ENCODE measurements at regions not wholly inside any gene's neighbourhood (a gene's known extent, or its start where the extent isn't known, plus 50 kb on each side); places are given as distances from the start of the nearest gene placed in this dataset.

- intact Hi-C loops (cut with micrococcal nuclease) (no loop called here), dilution Hi-C loops (cut with MboI; ENCODE audit: extremely low pct_ligation_motif_present, low sequenced_read_pairs) (no loop called here)
Observed at GRCh38 chr5:4855036-4855435, 285.1 kb upstream of the ADAMTS16 start.

GRCh38 chr5:4855880-4856279, 284.2 kb upstream of the ADAMTS16 start:
- intact Hi-C loops (cut with micrococcal nuclease): no loop called here
- no peak for DNase-seq (ENCODE audit: low read depth, low spot score)
- Histone ChIP-seq H3K27ac (ENCODE audit: insufficient read depth, low read depth, low read length) (no peak overlapping the region), H3K9me3 (replicated peaks; ENCODE audit: control insufficient read depth, insufficient read depth, low read length) (peaks cover 3% of the 10 kb centered on the region), H3K4me2 (ENCODE audit: insufficient read depth, low read length) (no peak overlapping the region), H3K79me2 (ENCODE audit: control insufficient read depth, insufficient read depth, low read length) (no peaks in the 10 kb centered on the region), H3K4me1 (ENCODE audit: control insufficient read depth, extremely low read depth, insufficient read depth, low read length) (no peaks in the 10 kb centered on the region), H3K9me1 (replicated peaks; ENCODE audit: control insufficient read depth, extremely low read depth, insufficient read depth, low read length) (no peaks in the 10 kb centered on the region), H3K27me3 (ENCODE audit: control insufficient read depth in 2 of 2, insufficient read depth in 2 of 2, low read length in 2 of 2) (no peaks in the 10 kb centered on the region), H4K20me1 (replicated peaks; ENCODE audit: control insufficient read depth, extremely low read depth, insufficient read depth, low read length) (no peaks in the 10 kb centered on the region), H3K4me3 (replicated peaks in 1 of 3; ENCODE audit: insufficient read depth in 1 of 3, low read depth in 1 of 3, low read length in 3 of 3) (no peak overlapping the region), H2AFZ (ENCODE audit: low read depth, low read length) (no peak overlapping the region), H3K9ac (replicated peaks; ENCODE audit: extremely low read depth, insufficient read depth, low read length) (no peak overlapping the region), H3K36me3 (ENCODE audit: control insufficient read depth in 2 of 2, extremely low read depth in 1 of 2, insufficient read depth in 2 of 2, low read length in 2 of 2) (no peaks in the 10 kb centered on the region)
- FAIRE-seq: no peak
- no TSS peak for BruUV-seq (replicated peaks)
- TF ChIP-seq MYC (IDR thresholded peaks at IDR 0.05; ENCODE audit: low read depth, low read length): no peak
- ChIA-PET POLR2A (no interaction called here), CTCF (no interaction called here)
- dilution Hi-C loops (cut with MboI; ENCODE audit: extremely low pct_ligation_motif_present, low sequenced_read_pairs): no loop called here

More at GRCh38 chr5:4855036-4855435, 285.1 kb upstream of the ADAMTS16 start:
- H4K20me1 ChIP-seq (replicated peaks; ENCODE audit: control insufficient read depth, extremely low read depth, insufficient read depth, low read length): no peaks in the 10 kb centered on the region
- CTCF ChIA-PET: no interaction called here
- no TSS peak for BruUV-seq (replicated peaks)
- no peak overlapping the region for H2AFZ ChIP-seq (ENCODE audit: low read depth, low read length)
- no peaks in the 10 kb centered on the region for H3K4me1 ChIP-seq (ENCODE audit: control insufficient read depth, extremely low read depth, insufficient read depth, low read length)
- FAIRE-seq: no peak
- peaks cover 3% of the 10 kb centered on the region for H3K9me3 ChIP-seq (replicated peaks; ENCODE audit: control insufficient read depth, insufficient read depth, low read length)
- POLR2A ChIA-PET: no interaction called here
- no peaks in the 10 kb centered on the region for H3K9me1 ChIP-seq (replicated peaks; ENCODE audit: control insufficient read depth, extremely low read depth, insufficient read depth, low read length)
- no peak overlapping the region for H3K4me3 ChIP-seq (replicated peaks in 1 of 3; ENCODE audit: insufficient read depth in 1 of 3, low read depth in 1 of 3, low read length in 3 of 3)
- H3K36me3 ChIP-seq (ENCODE audit: control insufficient read depth in 2 of 2, extremely low read depth in 1 of 2, insufficient read depth in 2 of 2, low read length in 2 of 2): no peaks in the 10 kb centered on the region
- no peak overlapping the region for H3K9ac ChIP-seq (replicated peaks; ENCODE audit: extremely low read depth, insufficient read depth, low read length)
- no peak for TF ChIP-seq MAX (IDR thresholded peaks at IDR 0.05; ENCODE audit: insufficient read depth, insufficient read length)
- no peak for TF ChIP-seq EZH2 (IDR thresholded peaks at IDR 0.05; ENCODE audit: borderline replicate concordance, low read depth, low read length, severe bottlenecking)
- H3K79me2 ChIP-seq (ENCODE audit: control insufficient read depth, insufficient read depth, low read length): no peaks in the 10 kb centered on the region
- H3K27ac ChIP-seq (ENCODE audit: insufficient read depth, low read depth, low read length): no peak overlapping the region
- no peaks in the 10 kb centered on the region for H3K27me3 ChIP-seq (ENCODE audit: control insufficient read depth in 2 of 2, insufficient read depth in 2 of 2, low read length in 2 of 2)
- H3K4me2 ChIP-seq (ENCODE audit: insufficient read depth, low read length): no peak overlapping the region
- DNase-seq (ENCODE audit: low read depth, low spot score): no peak
